ENCODE measurements at regions not wholly inside any gene's neighbourhood (a gene's known extent, or its start where the extent isn't known, plus 50 kb on each side); places are given as distances from the start of the nearest gene placed in this dataset.

DNA sequence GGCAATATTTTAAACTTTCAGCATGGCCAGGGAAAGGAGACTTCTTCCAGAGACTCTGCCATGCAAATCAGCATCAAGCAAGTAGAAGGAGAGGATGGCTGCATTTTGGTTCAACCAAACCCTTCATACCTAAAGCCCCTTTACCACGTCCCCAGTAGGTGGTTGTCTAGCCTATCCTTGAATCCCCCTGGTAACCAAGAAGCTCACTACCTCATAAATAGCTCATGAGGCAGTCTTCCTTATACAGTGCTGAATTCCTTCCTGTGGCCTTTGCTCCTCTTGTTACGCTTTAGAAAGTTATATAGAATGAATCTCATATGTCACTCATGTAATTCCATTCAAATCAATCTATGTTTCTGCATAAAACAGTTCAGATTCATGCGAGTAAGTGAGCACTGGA lies 289.5 kb upstream of the SLC30A5 start:
- TF ChIP-seq HIVEP1 (CRISPR knock-in tag; IDR thresholded peaks at IDR 0.05) (no peak), KLF11 (CRISPR knock-in tag; IDR thresholded peaks at IDR 0.05) (no peak), ELF4 (CRISPR knock-in tag; IDR thresholded peaks at IDR 0.05; ENCODE audit: borderline replicate concordance) (no peak), ELF1 (CRISPR knock-in tag; IDR thresholded peaks at IDR 0.05) (no peak), DR1 (CRISPR knock-in tag; IDR thresholded peaks at IDR 0.05) (no peak), MTA3 (CRISPR knock-in tag; IDR thresholded peaks at IDR 0.05) (no peak), RXRB (CRISPR knock-in tag; IDR thresholded peaks at IDR 0.05; ENCODE audit: borderline replicate concordance) (no peak), TCF7L2 (IDR thresholded peaks at IDR 0.05; ENCODE audit: low read depth, low read length) (no peak)
- TF ChIP-seq, protein P1, sequence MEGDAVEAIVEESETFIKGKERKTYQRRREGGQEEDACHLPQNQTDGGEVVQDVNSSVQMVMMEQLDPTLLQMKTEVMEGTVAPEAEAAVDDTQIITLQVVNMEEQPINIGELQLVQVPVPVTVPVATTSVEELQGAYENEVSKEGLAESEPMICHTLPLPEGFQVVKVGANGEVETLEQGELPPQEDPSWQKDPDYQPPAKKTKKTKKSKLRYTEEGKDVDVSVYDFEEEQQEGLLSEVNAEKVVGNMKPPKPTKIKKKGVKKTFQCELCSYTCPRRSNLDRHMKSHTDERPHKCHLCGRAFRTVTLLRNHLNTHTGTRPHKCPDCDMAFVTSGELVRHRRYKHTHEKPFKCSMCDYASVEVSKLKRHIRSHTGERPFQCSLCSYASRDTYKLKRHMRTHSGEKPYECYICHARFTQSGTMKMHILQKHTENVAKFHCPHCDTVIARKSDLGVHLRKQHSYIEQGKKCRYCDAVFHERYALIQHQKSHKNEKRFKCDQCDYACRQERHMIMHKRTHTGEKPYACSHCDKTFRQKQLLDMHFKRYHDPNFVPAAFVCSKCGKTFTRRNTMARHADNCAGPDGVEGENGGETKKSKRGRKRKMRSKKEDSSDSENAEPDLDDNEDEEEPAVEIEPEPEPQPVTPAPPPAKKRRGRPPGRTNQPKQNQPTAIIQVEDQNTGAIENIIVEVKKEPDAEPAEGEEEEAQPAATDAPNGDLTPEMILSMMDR (CRISPR knock-in tag; IDR thresholded peaks at IDR 0.05), result no peak
- TF ChIP-seq, protein P2, sequence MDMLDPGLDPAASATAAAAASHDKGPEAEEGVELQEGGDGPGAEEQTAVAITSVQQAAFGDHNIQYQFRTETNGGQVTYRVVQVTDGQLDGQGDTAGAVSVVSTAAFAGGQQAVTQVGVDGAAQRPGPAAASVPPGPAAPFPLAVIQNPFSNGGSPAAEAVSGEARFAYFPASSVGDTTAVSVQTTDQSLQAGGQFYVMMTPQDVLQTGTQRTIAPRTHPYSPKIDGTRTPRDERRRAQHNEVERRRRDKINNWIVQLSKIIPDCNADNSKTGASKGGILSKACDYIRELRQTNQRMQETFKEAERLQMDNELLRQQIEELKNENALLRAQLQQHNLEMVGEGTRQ (IDR thresholded peaks at IDR 0.05; ENCODE audit: low read depth, low read length), result no peak
- TF ChIP-seq, protein P2 (CRISPR knock-in tag; IDR thresholded peaks at IDR 0.05; ENCODE audit: borderline replicate concordance), result no peak
- TF ChIP-seq, protein P3, sequence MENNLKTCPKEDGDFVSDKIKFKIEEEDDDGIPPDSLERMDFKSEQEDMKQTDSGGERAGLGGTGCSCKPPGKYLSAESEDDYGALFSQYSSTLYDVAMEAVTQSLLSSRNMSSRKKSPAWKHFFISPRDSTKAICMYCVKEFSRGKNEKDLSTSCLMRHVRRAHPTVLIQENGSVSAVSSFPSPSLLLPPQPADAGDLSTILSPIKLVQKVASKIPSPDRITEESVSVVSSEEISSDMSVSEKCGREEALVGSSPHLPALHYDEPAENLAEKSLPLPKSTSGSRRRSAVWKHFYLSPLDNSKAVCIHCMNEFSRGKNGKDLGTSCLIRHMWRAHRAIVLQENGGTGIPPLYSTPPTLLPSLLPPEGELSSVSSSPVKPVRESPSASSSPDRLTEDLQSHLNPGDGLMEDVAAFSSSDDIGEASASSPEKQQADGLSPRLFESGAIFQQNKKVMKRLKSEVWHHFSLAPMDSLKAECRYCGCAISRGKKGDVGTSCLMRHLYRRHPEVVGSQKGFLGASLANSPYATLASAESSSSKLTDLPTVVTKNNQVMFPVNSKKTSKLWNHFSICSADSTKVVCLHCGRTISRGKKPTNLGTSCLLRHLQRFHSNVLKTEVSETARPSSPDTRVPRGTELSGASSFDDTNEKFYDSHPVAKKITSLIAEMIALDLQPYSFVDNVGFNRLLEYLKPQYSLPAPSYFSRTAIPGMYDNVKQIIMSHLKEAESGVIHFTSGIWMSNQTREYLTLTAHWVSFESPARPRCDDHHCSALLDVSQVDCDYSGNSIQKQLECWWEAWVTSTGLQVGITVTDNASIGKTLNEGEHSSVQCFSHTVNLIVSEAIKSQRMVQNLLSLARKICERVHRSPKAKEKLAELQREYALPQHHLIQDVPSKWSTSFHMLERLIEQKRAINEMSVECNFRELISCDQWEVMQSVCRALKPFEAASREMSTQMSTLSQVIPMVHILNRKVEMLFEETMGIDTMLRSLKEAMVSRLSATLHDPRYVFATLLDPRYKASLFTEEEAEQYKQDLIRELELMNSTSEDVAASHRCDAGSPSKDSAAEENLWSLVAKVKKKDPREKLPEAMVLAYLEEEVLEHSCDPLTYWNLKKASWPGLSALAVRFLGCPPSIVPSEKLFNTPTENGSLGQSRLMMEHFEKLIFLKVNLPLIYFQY (CRISPR knock-in tag; IDR thresholded peaks at IDR 0.05; ENCODE audit: borderline replicate concordance), result no peak
- TF ChIP-seq, protein P4, sequence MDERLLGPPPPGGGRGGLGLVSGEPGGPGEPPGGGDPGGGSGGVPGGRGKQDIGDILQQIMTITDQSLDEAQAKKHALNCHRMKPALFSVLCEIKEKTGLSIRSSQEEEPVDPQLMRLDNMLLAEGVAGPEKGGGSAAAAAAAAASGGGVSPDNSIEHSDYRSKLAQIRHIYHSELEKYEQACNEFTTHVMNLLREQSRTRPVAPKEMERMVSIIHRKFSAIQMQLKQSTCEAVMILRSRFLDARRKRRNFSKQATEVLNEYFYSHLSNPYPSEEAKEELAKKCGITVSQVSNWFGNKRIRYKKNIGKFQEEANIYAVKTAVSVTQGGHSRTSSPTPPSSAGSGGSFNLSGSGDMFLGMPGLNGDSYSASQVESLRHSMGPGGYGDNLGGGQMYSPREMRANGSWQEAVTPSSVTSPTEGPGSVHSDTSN (CRISPR knock-in tag; IDR thresholded peaks at IDR 0.05), result no peak
- TF ChIP-seq, protein P5, sequence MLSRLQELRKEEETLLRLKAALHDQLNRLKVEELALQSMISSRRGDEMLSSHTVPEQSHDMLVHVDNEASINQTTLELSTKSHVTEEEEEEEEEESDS (CRISPR knock-in tag; IDR thresholded peaks at IDR 0.05; ENCODE audit: borderline replicate concordance), result no peak

All from HepG2 (cell line).